HT1080 (cell line): ENCODE measurements at regions not wholly inside any gene's neighbourhood (a gene's known extent, or its start where the extent isn't known, plus 50 kb on each side); places are given as distances from the start of the nearest gene placed in this dataset.
"Not testable (repeated sequence)": the region's sequence is repeated elsewhere in the genome, so short reads cannot be mapped to it uniquely, and the experiment has no call there.

Experiments used
- DNase-seq: peaks from one replicate; pipeline ENCODE4 v3.0.0-alpha.2; 2015; ENCODE audit warnings: low read depth

- no peak for DNase-seq
These were observed 148.0 kb downstream of the RPLP1 start for GRCh38 chr15:69600556-69601085.

DNA sequence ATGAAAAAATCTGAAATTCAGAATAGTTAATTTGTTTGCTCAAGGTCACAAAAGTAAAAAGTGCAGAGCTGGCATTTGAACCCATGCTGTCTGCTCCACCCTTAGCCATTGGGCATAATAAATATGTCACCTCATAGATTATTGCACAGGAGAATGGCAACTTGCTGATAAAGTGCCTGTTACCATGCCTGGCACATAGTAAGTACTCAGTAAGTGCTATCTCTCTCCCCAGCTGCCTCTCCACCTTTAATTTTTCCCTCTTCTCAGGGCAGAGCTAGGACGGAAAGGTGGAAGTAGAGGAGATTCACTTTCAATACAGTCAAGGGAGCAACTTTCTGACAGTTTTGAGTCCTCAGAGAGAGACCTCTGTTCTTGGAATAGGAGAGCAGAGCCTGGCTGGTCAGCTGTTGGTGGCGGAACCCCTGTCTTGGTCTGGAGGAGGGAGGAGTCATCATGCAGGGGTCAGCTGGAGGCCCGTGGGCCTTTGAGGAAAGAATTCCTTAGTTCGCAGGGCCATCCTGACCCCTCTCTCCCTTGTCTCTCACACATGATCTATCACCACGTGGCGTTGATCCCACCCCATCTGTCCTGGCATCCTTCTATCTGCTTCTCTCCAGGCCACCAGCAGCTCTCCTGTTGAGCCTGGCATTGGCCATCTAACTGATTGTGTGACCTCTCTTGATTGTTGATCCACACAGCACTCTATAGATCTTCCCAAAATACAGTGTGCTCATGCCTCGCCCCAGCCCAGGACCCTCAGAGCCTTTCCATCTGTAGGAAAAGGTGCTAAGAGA lies 149.3 kb downstream of the RPLP1 start:
- no peak for DNase-seq

- DNase-seq: no peak
These were observed 150.3 kb downstream of the RPLP1 start for GRCh38 chr15:69602921-69603320.

- DNase-seq: no peak
These were observed 150.9 kb downstream of the RPLP1 start for GRCh38 chr15:69603369-69604071.

DNA sequence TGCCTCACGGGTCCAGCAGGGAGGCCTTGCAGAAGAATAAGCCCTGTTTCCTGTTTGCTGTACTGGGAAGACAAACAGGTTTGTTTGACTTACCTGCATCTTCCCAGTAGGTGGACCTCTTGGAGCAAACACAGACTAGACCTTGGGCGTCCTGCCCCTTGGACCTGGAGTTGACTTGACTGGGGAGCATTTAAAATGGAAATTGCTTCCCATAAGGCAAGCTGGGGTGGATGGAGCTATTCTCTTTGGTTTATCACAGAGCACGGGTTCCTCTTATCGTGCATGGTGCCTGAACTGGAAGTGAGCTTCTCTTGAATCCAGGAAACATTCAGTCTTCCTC lies 151.4 kb downstream of the RPLP1 start:
- DNase-seq: no peak

DNA sequence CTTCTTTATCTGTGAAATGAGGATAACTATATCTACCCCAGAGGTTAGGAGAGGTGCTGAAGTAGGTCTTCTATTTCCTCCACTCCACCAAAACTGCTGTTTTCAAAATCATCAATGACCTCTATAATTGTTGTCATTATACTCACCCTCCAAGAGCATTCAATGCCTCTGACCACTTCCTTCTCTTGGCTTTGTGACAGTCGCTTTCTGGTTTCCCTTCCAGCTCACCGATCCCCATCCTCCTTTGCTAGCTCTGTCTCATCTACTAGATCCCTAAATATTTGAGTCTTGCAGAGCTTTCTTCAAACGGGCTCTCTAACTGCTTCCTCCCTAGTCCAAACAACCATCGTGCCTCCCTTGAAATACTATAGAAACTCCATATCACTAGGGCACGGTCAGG lies 153.5 kb downstream of the RPLP1 start:
- no peak for DNase-seq

- peak; percentile 38 for DNase-seq
These were observed 154.4 kb downstream of the RPLP1 start for GRCh38 chr15:69606921-69607500.

DNA sequence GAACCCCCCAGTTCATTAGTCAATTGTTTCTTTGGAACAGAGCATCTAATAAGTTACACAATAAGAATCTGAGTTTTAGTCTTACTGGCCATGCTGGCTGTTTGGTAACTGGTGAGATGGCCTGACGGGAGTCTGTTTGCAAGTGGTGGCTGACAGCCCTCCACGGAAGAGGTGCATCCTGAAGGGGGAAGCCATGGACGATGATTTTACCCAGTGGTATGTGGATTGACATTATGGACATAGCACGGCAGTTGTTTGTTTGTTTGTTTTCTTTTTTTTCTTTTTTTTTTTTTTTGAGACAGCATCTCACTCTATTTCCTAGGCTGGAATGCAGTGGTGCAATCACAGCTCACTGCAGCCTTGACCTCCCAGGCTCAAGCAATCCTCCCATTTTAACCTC lies 156.0 kb downstream of the RPLP1 start:
- no peak for DNase-seq

- DNase-seq: peak; percentile 70
These were observed 156.6 kb downstream of the RPLP1 start for GRCh38 chr15:69609176-69609575.

DNA sequence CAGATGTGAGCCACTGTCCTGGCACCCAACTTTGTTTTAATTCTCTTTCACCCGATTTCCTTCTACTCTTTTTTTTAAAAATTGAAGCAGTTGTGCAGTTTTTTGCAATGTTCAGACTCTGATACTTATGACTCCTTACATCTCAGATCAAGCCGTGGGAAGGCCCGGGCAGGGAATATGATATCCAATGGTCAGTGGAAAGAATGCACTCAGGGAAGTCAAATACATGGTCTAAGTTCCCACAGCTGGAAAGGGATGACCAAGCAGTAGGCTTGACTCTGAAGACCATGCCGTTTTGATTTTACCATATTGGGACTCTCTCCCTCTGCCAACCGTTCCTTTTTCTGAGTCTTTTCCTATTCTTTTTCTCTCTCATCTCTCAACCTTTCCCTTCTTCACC lies 157.2 kb downstream of the RPLP1 start:
- no peak for DNase-seq

- DNase-seq: no peak
These were observed 157.7 kb downstream of the RPLP1 start for GRCh38 chr15:69610277-69610676.

DNA sequence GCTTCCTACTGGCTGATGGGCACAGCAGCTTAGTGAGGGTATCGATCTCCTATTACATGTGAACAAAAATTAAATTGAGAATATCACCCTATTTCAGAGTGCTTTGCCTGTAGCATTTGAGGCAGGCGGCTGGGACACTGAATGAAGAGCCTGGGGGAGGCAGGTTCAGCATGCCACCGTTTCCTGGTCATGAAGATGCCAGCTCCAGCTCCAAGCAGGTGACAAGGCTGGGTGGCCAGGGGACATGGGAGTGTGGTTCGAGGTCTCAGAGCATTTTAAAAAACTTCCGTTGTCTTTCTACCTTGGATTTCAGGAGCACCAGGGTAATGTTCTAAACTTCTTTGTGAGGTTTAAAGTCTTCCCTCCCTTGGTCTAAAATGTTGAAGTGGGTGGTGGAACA lies 158.2 kb downstream of the RPLP1 start:
- DNase-seq: no peak

DNA sequence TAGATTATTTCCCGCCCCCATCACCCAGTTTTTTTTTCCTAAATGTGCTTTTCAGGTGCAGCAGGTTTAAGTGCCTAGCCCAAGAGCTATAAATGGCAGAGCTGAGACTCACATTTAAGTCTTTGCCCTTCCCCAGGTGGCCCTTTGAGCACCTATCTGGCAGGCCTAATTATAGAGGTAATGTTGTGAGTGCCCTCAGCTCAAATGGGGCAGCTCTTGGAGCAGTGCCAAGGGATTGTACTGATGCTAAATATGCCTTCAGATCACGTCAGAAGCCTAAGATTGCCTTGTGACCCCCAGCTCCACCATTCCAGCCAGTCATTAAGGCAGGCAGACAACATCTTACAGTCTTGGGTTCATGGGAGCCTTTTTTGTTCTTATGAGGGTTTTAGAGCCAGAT lies 159.5 kb downstream of the RPLP1 start:
- no peak for DNase-seq

- no peak for DNase-seq
These were observed 160.6 kb downstream of the RPLP1 start for GRCh38 chr15:69613182-69613581.

DNA sequence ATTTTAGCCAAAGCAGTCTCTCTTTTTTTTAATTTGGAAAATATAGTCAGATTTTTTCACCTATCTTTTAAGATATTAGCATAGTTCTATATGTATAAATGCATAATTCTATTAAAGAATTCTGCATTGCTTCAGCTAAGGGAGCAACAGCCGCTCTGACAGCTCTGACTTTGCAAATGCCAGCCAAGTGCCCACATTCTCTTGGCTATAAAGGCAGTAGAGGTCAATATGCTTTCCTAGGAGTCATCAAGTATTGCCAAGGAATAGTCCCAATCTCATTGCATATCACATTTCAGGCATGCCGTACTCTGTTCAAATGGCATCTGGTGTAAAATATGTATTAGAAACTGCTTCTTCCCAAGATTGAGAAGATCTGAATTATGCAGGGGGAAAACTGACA lies 161.4 kb downstream of the RPLP1 start:
- DNase-seq: no peak

DNA sequence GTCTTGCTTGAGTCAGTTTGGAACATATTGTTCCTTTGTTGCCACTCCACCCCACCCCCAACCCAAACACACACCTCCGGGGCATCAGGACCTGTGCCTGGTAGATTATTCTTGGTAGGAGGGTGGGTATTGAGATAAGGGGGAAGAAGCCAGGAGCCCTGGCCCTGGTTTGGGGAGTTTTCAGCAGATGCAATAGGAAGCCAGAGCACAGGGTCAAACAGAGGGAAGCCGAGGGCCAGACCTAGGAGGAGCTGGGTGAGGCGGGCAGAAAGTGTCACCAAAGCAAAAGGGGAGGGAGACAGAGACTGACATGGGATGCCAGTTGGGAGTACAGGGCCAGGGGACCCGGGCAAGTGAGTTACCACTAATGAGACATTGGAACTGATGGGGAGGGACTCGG lies 163.1 kb downstream of the RPLP1 start:
- DNase-seq: no peak

- no peak for DNase-seq
These were observed 163.9 kb downstream of the RPLP1 start for GRCh38 chr15:69616558-69616957.

DNA sequence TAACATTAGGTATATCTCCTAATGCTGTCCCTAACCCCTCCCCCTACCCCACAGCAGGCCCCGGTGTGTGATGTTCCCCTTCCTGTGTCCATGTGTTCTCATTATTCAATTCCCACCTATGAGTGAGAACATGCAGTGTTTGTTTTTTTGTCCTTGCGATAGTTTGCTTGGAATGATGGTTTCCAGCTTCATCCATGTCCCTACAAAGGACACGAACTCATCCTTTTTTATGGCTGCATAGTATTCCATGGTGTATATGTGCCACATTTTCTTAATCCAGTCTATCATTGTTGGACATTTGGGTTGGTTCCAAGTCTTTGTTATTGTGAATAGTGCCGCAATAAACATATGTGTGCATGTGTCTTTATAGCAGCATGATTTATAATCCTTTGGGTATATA lies 164.5 kb downstream of the RPLP1 start:
- not testable (repeated sequence) for DNase-seq

DNA sequence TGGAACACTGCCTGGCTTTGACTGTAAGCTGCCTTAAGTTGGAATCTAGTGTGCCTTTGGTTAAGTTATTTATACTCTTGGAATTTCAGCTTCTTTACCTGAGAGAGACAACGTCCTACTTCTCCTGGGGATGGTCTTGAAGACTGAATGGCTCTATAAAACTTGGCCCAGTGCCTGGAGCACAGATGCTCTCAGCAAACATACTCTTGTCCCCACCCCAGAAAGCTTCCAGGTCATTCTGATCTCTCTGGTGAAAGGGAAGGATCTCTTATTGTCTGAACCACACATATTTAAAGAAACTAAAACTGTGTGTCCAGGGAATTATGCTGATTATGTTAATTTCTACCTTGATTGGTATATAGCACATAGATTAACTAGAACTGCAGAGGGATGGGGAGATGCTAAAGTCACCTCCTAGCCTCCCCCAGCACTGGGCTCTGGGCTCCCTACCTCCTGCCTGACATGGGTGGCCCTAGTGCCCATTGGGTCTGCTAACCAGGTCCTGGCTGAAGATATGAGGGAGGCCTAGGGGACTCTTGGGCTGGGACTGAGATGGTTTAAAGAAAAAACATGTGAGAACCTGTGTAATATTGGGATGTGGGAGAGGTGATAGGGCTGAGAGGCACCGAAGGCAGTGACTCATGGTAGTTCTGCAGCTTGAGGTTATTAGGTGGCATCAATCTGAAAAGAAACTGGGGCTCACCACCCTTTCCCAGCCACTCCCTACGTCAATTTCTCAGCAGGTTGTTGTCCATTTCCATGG lies 171.0 kb downstream of the RPLP1 start:
- DNase-seq: no peak

GRCh38 chr15:69624155-69624520 lies 171.5 kb downstream of the RPLP1 start:
- DNase-seq: no peak

DNA sequence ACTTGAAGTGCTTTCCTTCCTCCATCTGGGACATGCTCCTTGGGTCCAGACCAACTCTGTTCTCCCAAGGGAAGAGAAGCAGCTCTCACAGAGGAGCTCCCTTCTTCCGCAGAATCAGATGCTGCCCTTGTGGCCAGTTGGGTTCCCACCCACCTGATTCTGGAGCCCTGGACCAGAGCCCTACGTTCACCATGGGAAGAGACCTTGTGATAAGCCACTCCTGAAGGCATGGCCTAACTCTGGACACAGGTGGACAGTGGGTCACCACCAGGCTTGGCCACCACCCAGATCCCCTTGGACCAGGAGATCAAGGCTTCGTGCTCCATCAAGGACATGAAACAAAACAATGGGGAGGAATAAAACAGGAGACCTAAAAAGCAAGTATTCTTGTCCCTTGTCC lies 172.2 kb downstream of the RPLP1 start:
- no peak for DNase-seq

DNA sequence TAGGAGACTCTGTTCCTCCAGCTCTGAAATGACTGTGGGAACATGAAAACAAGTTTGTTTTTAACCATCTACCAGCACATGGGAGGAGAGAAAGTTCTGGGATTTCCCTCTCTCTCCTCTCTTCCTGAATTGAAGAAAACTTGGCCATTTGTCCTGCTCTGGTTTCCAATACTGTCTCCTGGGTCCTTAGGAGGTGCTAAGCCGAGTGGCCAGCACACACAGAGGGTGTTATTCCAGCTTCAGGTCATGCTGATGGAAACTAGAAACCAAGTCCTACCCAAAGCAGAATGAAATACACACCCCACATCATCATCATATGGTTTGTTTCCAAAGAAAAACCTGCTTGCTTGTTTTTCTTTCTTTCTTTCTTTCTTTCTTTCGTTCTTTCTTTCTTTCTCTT lies 172.7 kb downstream of the RPLP1 start:
- no peak for DNase-seq
